SK-N-SH (cell line): ENCODE measurements at regions not wholly inside any gene's neighbourhood (a gene's known extent, or its start where the extent isn't known, plus 50 kb on each side); places are given as distances from the start of the nearest gene placed in this dataset.

Experiments used
- CHD2 ChIP-seq: fragments of 150-350 bp; IDR thresholded peaks from 2 replicates; pipeline ENCODE4 v1.6.1; 2018; ENCODE audit warnings: low read length; ENCODE audit not compliant: partially characterized antibody
- CTCF ChIP-seq: fragments of 200-600 bp; sonication (generic); IDR thresholded peaks from 2 replicates; pipeline ENCODE4 v1.6.1; 2017; ENCODE audit warnings: antibody characterized with exemption, mild to moderate bottlenecking, moderate library complexity
- EP300 ChIP-seq, 2 experiments: IDR thresholded peaks; 2 replicates each; pipeline versions ENCODE4 v1.4.0 to v1.6.1; 2012; ENCODE audit warnings: borderline replicate concordance in 1 of 2, low read depth in 1 of 2, low read length in 1 of 2
- EZH2phosphoT487 ChIP-seq: fragments of 200-600 bp; sonication (generic); IDR thresholded peaks from 2 replicates; pipeline ENCODE4 v1.6.1; 2017; ENCODE audit warnings: low read depth, mixed run types, mild to moderate bottlenecking, antibody characterized with exemption, moderate library complexity, borderline replicate concordance
- RCOR1 ChIP-seq: fragments of 150-350 bp; IDR thresholded peaks from 2 replicates; pipeline ENCODE4 v1.6.1; 2017; ENCODE audit warnings: antibody characterized with exemption, low read length
- RFX5 ChIP-seq: IDR thresholded peaks from 2 replicates; pipeline ENCODE4 v1.6.1; 2012; ENCODE audit warnings: mild to moderate bottlenecking, improper control_type of control experiment, low read length
- YY1 ChIP-seq: IDR thresholded peaks from 2 replicates; pipeline ENCODE4 v1.4.0; 2012; ENCODE audit warnings: low read depth, mild to moderate bottlenecking

GRCh38 chr10:2106641-2107040 lies 369.3 kb upstream of the ADARB2 start:
- TF ChIP-seq EP300 (IDR thresholded peaks at IDR 0.05; ENCODE audit: borderline replicate concordance in 1 of 2, low read depth in 1 of 2, low read length in 1 of 2) (no peak), CTCF (no peak), CHD2 (no peak), EZH2phosphoT487 (no peak), YY1 (no peak), RCOR1 (no peak), RFX5 (no peak)
